GM19397 (cell line): ENCODE measurements at regions not wholly inside any gene's neighbourhood (a gene's known extent, or its start where the extent isn't known, plus 50 kb on each side); places are given as distances from the start of the nearest gene placed in this dataset.

Experiments used
- ATAC-seq: cut with Tn5 transposase; IDR thresholded peaks from one replicate; pipeline ENCODE4 v1.9.1; 2021; ENCODE audit warnings: mild to moderate bottlenecking, moderate library complexity; ENCODE audit not compliant: unreplicated experiment

DNA sequence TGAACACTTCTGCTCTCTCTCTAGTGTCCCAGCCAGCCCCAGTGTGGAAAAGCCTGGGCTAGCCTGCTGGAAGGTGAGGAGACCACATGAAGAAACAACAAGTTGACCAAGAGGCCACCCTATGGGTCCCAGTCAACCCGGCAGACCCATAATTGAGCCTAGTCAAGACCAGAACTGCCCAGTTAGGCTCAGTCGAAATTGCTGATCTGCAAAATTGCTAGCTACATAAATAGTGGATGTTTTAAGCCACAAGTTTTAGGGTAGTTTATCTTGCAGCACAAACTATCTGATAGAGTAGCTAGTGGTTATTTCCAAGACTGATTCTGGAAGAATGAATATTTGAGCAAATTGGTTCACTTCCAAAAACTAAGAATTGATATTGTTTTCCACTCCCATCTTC lies 82.3 kb upstream of the CCDC112 start:
- ATAC-seq = no peak

DNA sequence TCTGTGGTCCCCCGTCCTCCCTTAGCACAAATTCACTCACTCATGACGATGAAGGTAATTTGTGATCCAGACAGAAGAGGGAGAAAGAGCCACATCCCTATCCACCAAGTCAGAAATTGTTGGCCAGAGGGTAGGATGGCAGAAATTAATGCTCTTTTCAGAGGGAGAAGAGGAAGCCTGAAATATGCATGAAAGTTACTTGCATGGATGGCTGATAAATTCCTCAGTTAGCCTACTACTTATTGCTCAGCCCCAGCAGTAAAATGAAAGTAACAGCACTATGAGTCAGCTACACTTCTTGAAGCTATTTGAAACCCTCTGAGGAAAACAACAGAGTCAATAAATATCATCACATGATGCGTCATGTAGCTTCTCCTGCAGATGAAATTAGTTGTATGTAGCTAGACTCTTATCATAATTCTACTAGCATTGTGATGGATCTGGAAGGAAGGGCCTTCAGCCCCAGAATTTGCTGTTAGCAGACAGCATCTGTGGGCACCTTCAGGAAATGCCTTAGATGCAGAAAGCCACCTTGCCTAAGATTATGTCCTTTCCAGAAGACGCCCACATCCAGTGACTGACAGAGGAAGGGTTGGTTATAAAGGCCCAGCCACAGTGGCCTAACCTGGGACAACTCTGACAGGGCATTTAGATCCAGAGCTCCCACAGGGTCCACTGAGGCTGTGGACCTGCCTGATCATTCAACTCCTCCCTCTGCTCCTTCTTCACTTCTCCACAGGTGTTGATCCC lies 81.2 kb upstream of the CCDC112 start:
- ATAC-seq = peak; percentile 53

DNA sequence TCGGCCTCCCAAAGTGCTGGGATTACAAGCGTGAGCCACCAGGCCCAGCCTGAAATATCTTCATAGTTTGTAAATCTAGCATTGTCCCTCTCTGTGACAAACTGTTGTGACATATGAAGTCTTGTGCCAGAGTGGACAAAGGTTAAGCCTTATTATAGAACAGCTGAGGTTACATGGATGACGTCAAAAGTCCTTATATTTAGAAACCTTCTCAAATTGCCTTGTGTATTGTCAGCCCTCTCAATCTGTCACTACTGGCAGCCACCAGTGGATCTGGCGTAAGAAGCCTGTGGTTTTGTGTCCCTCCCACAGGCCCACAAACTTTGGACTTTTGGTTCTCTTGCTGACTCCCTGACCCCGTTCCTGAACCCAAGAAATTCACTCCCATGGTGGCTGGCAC lies 79.4 kb upstream of the CCDC112 start:
- ATAC-seq = no peak

DNA sequence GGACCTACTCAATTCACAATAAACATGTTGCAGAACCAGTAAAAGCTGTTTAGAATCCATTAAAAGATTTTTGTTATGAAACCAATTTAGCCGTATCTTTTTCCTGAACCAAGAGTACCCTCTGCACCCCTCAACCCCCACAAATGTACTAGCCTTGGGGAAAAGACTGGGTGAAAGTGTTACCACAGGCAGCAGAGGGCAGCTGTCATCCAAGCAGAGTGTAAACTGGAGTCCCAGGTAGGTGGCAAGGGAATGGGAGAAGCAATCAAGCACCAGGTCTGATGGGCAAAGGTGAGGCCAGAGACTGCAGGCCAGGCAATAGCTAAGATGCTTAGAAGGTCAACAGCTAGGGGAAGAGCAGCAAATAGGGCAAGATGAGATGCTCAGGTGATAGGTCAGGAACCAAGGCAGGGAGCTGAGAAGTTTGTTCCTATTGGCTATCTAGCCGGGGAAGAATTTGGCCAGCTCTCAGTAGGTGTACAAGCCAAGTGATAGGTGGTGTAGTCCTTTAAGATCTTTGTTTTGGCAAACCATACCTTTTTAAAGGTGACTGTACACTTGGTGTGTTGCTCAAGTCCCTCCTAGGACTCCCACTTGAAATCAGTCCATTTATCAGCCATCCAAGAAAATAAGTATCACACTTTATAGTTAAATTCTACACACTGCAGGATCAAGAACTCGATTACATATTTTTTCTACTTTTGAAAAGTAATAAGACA lies 77.8 kb upstream of the CCDC112 start:
- ATAC-seq = no peak

DNA sequence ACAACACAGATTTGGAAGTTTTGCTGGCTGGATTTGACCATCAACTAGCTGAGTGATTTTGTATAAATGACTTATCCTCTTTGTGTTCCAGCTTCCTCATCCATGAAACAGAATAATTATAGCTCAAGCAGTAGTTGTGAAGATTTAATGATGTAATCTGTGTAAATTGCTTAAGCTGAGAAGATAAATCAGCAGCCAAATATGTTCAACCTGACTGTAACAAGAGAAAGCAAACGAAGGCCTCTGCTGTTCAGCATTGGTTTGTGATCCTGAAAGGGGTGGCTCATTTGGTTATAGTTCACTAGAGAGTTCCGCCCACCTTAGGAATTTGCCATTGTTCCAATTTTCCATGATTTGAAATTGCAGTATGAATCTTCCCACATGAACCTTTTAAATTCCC lies 75.7 kb upstream of the CCDC112 start:
- ATAC-seq = no peak

DNA sequence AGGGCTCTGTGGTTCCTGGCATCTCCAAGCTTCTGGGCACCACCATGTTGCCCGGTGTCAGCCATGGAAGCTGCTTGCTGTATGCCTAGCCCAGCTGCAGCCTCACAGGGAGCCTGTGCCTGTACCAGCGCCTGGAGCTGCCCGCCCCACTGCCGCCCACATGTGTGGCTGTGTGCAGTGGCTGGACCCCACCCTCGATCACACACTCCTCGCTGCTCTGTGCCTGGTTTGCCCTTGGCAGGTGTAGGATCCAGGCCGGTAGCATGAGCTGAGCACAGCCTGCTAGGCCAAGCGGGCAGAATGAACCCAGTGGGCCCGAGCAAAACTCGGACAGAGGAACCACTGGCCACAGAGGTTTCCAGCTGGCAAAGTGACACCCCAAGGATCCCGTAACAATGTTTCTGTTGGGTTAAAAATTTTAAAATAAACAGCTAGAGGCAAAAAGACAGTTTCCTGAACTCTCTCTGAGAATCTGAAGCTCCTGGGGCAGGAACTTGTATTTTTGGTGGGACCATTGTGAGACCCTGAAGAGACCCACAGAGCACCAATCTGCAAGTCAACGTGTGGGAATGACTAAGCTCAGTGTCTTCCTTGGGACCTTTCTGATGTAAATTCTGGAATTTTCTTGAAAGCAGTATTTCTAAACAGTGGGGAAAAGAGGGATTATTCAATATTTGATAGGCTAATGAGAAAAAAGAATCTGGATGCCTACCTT lies 73.1 kb upstream of the CCDC112 start:
- no peak for ATAC-seq

DNA sequence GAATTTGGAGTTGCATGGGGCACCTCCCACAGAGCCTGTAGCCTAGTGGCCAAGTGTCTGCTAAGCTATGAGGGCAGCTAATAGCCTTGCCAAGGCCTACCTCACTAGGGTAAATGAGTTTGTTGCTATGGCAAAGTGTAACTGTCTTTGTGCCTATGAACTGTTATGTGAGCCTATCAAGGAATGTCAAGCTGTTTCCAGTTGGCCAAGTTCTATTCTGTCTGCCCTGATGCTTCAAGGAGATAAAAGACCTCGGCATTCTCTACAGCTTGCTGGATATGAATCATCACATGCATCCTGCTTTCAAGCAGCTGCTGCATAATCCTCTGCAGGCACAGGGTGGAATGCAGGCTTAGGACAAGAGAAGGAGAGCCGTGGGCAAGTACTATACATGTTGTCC lies 69.8 kb upstream of the CCDC112 start:
- no peak for ATAC-seq

DNA sequence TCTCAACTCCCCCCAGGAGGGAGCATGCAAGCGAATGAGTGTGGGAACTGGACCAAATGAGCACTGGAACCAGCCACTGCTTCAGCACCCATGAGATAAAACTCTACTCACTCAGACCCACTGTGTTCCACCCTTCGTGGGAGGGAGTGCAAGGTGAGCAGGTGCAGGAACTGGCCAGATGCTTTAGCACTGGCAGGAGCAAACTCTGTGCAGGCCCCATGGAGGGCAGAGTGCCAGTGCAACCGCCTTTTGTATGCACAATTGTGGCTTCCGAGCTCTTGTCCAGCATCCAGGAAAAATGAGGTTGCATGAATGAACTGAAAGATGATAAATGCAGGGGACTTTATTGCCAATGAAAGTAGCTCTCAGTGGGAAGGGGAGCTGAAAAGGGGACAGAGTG lies 67.4 kb upstream of the CCDC112 start:
- no peak for ATAC-seq

DNA sequence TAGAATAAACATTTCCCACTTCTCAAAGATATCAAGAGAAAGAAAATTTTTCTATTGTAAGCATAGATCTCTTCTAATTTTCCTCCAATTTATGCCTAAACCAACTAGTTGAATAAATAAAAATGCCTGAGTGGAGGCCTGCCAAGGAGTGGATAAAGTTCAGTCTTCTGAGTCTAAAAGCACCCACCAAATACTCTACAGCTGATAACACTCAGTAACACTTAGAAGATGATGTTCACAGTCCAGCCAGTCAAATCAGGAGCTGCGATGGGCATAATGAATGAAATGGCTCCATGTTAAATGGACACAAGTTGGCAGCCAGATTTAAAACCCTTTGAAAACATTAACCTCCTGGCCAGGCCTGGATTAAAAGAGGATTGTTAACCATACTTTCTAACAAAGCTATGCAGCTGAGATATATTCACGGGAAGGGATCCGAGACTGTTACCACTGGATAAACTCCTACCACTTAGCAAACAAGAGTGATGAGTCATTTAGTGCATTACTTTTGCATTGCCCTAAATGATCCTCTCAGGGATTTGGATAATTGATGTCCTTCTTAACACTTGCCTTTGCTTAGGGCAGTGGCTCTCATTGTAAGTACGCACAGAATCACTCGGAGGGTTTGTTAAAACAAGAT lies 63.7 kb upstream of the CCDC112 start:
- no peak for ATAC-seq

DNA sequence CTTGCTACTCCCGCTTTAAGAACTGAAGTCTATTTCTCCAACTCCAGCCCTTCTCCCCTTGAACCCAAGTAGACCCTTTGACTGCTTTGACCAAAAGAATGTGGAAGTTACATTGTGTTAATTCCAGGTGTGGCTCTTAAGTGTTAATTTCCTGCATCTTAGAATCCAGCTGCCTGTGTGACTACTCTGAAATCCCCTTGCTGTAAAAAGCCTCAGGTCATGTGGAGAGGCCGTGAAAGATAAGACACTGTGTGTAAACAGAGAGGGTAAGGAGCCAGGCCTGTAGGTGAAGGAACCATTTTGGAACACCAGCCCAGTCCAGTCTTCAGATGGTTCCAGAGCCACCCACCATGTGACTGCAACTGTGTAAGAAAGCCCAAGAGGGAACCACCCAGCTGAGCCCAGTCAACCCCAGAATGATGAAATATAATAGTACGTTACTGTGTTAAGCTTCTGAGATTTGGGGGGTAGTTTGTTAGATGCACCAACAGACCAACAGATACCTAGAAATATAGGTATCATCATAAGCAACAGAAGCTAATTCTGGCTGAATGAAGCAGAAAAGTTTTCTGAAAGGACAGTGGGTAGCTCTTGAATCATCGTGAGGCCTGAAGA lies 59.4 kb upstream of the CCDC112 start:
- no peak for ATAC-seq

DNA sequence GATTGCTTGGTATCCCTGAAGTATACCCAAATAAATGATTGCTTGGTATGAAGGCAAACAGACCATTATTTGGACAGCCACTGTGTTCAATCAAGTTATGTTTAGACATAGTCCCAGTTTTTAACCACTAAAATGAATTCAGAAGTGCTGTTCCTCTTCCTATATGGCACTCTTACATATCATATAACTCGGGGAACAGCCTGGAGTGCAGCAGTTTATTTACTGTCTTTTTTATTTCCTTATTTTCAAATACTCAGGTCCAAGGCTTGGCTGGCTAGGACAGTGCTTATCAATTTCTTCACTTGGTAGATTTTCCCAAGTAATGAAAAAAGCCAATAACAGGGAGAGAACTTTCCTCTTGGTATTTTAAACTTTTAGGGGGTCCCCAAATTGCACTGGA lies 58.6 kb upstream of the CCDC112 start:
- no peak for ATAC-seq

DNA sequence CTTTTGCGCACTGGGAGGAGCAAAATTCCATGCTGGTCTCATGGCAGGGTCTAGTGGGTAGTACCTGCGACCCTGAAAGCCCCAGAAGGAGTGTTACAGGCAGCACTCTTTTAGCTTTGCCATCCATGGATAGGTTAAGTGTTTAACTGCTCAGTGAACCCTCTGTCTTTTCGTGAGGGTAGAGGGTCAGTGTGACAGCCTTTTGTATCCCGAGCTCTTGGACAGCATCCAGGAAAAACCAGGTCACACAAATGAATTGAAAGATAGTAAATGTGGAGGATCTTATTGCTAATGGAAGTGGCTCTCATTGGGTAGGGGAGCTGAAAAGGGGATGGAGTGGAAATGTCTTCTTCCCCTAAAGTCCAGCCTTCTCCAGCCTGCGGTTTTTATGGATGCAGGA lies 57.8 kb upstream of the CCDC112 start:
- no peak for ATAC-seq

DNA sequence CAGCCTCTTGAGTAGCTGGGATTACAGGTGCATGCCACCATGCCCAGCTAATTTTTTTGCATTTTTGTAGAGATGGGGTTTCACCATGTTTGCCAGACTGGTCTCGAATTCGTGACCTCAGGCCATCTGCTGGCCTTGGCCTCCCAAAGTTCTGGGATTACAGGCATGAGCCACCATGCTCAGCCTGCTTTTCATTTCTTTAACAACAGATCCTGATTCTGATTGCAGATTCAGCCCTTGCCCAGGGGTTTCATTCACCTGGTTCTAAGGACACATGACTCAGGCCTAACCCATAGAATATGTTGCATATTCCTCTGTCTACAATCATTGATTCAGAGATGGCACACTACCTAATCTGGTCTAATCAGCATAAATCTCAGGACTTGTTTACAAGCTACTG lies 56.1 kb upstream of the CCDC112 start:
- ATAC-seq = no peak

DNA sequence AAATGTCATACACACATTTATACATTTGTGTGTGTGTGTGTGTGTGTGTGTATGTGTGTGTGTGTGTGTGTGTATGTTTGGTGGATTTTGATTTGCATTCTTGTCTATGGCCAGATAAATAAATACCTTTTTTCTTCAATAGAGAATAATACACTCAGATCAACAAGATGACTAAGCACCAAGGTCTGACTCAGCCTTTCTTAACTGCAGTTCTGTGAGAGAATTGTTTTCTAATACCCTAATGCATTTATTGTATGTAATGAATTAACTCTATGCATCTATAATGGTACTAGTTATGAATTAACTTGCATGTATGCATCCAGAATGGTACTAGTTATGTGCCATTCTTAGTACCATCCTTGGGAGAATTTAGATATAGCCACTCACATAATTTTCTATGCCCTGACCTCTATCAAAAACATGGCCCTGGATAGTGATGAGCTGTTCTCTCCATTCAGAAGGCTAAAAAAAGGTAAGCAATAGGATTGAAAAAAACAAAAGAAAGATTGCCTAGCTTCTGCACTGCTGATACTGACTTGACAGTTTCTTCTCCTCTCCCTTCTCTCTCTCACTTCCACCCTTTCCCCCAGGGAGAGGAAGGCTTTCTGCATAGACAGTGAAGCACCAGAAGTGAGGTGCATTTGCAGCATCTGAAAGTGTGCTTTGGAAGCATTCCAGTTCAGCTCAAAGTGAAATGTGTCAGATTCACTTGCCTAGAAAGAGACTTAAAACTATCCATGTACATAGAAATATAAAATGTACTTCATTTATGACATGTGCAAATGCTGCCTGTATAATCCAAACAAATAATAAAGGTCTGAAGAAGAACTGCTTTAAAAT lies 55.1 kb upstream of the CCDC112 start:
- ATAC-seq = no peak

DNA sequence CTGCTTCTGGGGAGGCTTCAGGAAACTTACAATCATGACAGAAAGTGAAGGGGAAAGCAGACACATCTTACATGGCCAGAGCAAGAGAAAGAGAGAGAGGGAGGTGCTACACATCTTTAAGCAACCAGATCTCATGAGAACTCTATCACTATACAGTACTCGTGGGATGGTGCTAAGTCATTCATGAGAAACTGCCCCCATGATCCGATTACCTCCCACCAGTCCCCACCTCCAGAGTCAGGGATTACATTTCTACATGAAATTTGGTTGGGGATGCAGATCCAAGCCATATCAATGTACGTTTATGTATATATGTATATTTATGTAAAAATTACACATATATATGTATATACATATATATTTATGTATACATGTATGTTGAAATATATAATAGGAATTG lies 54.4 kb upstream of the CCDC112 start:
- ATAC-seq = no peak

DNA sequence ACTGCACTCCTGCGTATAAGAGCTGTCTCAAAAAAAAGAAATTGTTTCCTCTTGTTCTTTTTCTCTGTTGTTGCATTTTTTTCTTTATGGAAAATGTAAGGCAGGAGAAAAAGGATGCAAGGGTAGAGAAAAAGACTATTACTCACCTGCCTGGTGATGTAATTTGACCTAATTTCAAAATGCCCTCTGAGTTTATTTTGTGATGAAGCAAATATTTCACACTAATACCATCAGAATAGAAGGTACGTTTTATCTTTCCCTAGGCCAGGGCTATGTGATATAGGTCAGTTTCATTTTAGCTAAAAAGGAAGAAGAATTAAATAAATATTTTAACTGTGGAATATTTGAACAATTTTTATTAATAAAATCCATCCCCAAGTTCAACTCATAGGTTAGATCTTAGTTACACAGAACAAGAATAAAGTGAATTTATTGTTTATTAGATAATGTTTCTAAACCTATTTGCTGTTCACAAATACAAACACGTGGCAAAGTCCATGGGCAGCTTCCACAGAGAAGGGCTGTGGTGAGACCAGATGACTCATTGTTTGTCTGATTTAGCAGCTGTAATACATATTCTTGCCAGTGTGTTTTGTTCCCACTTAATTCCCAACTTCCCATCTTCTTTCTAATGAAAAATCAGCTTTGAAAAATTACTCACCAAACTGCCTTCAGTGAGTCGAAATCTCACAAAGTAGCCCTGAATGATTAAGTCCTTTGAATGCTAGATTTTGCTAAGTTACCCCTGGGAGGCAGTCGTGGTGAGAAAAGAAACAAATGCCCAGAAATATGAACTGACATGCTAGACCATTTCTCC lies 52.8 kb upstream of the CCDC112 start:
- ATAC-seq = no peak

DNA sequence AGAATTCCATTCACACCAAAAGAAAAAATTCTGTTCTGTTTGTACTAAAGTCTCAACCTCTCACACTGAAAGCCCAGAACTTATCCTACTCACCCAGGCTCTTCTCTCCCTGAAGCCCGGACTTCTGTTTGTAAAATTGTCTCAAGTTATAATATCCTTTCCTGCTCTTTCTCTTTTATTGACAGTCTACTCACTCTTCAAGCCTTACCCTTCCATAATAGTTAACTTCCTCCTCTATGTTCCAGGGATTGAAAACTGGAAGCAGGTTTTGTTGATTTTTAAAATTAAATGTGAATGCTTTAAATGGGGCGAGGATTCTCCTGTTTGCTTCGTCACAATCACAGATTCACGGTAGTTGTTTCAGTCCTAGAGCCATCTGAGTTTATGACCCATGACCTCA lies 51.7 kb upstream of the CCDC112 start:
- no peak for ATAC-seq
